ENCODE measurements at regions not wholly inside any gene's neighbourhood (a gene's known extent, or its start where the extent isn't known, plus 50 kb on each side); places are given as distances from the start of the nearest gene placed in this dataset.

- peak; percentile 9 for DNase-seq (ENCODE audit: low read depth)
Observed at GRCh38 chr17:63132459-63132911, 166.4 kb downstream of the TANC2 start.

- DNase-seq (ENCODE audit: low read depth): no peak
Observed at GRCh38 chr17:63133491-63133890, 167.5 kb downstream of the TANC2 start.

- DNase-seq (ENCODE audit: low read depth): no peak
Observed at GRCh38 chr17:63134867-63135266, 168.8 kb downstream of the TANC2 start.

GRCh38 chr17:63136369-63137012, 170.5 kb downstream of the TANC2 start:
- no peak for DNase-seq (ENCODE audit: low read depth)

- DNase-seq (ENCODE audit: low read depth): no peak
Observed at GRCh38 chr17:63137163-63137562, 171.1 kb downstream of the TANC2 start.

GRCh38 chr17:63138713-63139112, 172.7 kb downstream of the TANC2 start:
- no peak for DNase-seq (ENCODE audit: low read depth)

- DNase-seq (ENCODE audit: low read depth): no peak
Observed at GRCh38 chr17:63139356-63139755, 173.3 kb downstream of the TANC2 start.

- peak; percentile 73 for DNase-seq (ENCODE audit: low read depth)
Observed at GRCh38 chr17:63140255-63140654, 174.2 kb downstream of the TANC2 start.

GRCh38 chr17:63142836-63143235, 176.8 kb downstream of the TANC2 start:
- peak; percentile 15 for DNase-seq (ENCODE audit: low read depth)

- DNase-seq (ENCODE audit: low read depth): no peak
Observed at GRCh38 chr17:63150490-63150889, 184.5 kb downstream of the TANC2 start.

GRCh38 chr17:63150994-63151464, 185.0 kb downstream of the TANC2 start:
- DNase-seq (ENCODE audit: low read depth): peak; percentile 55

- peak; percentile 18 for DNase-seq (ENCODE audit: low read depth)
Observed at GRCh38 chr17:63151941-63152523, 186.0 kb downstream of the TANC2 start.

- DNase-seq (ENCODE audit: low read depth): no peak
Observed at GRCh38 chr17:63153488-63153887, 187.5 kb downstream of the TANC2 start.

GRCh38 chr17:63154586-63155244, 188.7 kb downstream of the TANC2 start:
- no peak for DNase-seq (ENCODE audit: low read depth)

GRCh38 chr17:63156986-63157385, 191.0 kb downstream of the TANC2 start:
- DNase-seq (ENCODE audit: low read depth): no peak

GRCh38 chr17:63162406-63163157, 196.5 kb downstream of the TANC2 start:
- no peak for DNase-seq (ENCODE audit: low read depth)

- no peak for DNase-seq (ENCODE audit: low read depth)
Observed at GRCh38 chr17:63163158-63163520, 197.1 kb downstream of the TANC2 start.

GRCh38 chr17:63165400-63165799, 199.4 kb downstream of the TANC2 start:
- DNase-seq (ENCODE audit: low read depth): no peak

- DNase-seq (ENCODE audit: low read depth): no peak
Observed at GRCh38 chr17:63170795-63171194, 204.8 kb downstream of the TANC2 start.

GRCh38 chr17:63171428-63172393, 205.7 kb downstream of the TANC2 start:
- DNase-seq (ENCODE audit: low read depth): peak; percentile 37

GRCh38 chr17:63173450-63173849, 207.4 kb downstream of the TANC2 start:
- DNase-seq (ENCODE audit: low read depth): no peak

All from RPMI7951 (cell line).